ENCODE measurements at regions not wholly inside any gene's neighbourhood (a gene's known extent, or its start where the extent isn't known, plus 50 kb on each side); places are given as distances from the start of the nearest gene placed in this dataset.

GRCh38 chr9:135022191-135022870, 65.1 kb upstream of the OLFM1 start:
- no peaks in the 10 kb centered on the region for H3K36me3 Mint-ChIP-seq (ENCODE audit: low read depth)
- H3K4me1 Mint-ChIP-seq, result no peaks in the 10 kb centered on the region
- H3K4me3 Mint-ChIP-seq, result no peak overlapping the region
- H3K9me3 Mint-ChIP-seq, result peaks cover 26% of the 10 kb centered on the region
- no peak for TF ChIP-seq CTCF (IDR thresholded peaks at IDR 0.05; ENCODE audit: unreplicated experiment in 3 of 3)
- H3K27me3 Mint-ChIP-seq (ENCODE audit: low read depth), result peaks cover 18% of the 10 kb centered on the region
- no peak overlapping the region for H3K27ac Mint-ChIP-seq

- Mint-ChIP-seq H3K4me1 (no peaks in the 10 kb centered on the region), H3K27ac (no peak overlapping the region), H3K9me3 (peaks cover 26% of the 10 kb centered on the region), H3K36me3 (ENCODE audit: low read depth) (no peaks in the 10 kb centered on the region), H3K4me3 (no peak overlapping the region), H3K27me3 (ENCODE audit: low read depth) (peaks cover 14% of the 10 kb centered on the region)
- no peak for TF ChIP-seq CTCF (IDR thresholded peaks at IDR 0.05; ENCODE audit: unreplicated experiment in 3 of 3)
These were observed 64.2 kb upstream of the OLFM1 start for GRCh38 chr9:135023088-135023785.

- no peak overlapping the region for H3K27ac Mint-ChIP-seq
- peaks cover 14% of the 10 kb centered on the region for H3K27me3 Mint-ChIP-seq (ENCODE audit: low read depth)
- no peaks in the 10 kb centered on the region for H3K36me3 Mint-ChIP-seq (ENCODE audit: low read depth)
- H3K4me1 Mint-ChIP-seq, result no peaks in the 10 kb centered on the region
- H3K9me3 Mint-ChIP-seq, result peaks cover 26% of the 10 kb centered on the region
- H3K4me3 Mint-ChIP-seq, result no peak overlapping the region
- no peak for TF ChIP-seq CTCF (IDR thresholded peaks at IDR 0.05; ENCODE audit: unreplicated experiment in 3 of 3)
These were observed 63.6 kb upstream of the OLFM1 start for GRCh38 chr9:135023786-135024405.

GRCh38 chr9:135029463-135029862, 58.0 kb upstream of the OLFM1 start:
- Mint-ChIP-seq H3K36me3 (ENCODE audit: low read depth) (no peaks in the 10 kb centered on the region), H3K4me3 (no peak overlapping the region), H3K27ac (no peak overlapping the region), H3K4me1 (no peaks in the 10 kb centered on the region), H3K27me3 (ENCODE audit: low read depth) (peaks cover 24% of the 10 kb centered on the region), H3K9me3 (peaks cover 14% of the 10 kb centered on the region)
- no peak for TF ChIP-seq CTCF (IDR thresholded peaks at IDR 0.05; ENCODE audit: unreplicated experiment in 3 of 3)

GRCh38 chr9:135029871-135030565, 57.5 kb upstream of the OLFM1 start:
- H3K4me3 Mint-ChIP-seq, result no peak overlapping the region
- H3K27me3 Mint-ChIP-seq (ENCODE audit: low read depth), result peaks cover 28% of the 10 kb centered on the region
- TF ChIP-seq CTCF (IDR thresholded peaks at IDR 0.05; ENCODE audit: unreplicated experiment in 3 of 3), result no peak
- H3K9me3 Mint-ChIP-seq, result peaks cover 9% of the 10 kb centered on the region
- H3K4me1 Mint-ChIP-seq, result no peaks in the 10 kb centered on the region
- no peaks in the 10 kb centered on the region for H3K36me3 Mint-ChIP-seq (ENCODE audit: low read depth)
- H3K27ac Mint-ChIP-seq, result no peak overlapping the region

All from nephron (organoid).